ENCODE measurements at regions not wholly inside any gene's neighbourhood (a gene's known extent, or its start where the extent isn't known, plus 50 kb on each side); places are given as distances from the start of the nearest gene placed in this dataset.

DNA sequence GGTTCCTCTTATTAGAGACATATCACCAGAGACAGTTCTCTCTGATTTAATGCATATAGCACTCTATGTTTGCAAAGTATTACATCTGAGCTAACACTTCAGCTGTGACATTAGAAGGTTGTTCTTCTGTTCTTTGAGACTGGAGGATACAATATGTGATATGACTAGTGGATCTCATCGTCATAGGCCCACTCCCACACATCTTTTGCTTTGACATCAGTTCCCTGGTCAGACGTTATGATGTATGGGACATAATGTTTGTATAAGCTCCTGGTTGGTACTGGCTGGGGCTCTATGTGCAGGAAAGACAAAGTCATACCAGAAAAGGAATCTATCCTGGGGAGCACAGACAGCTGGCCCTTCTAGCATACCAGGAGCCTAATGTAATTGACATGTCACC, 57.7 kb upstream of the MAML3 start:
- H3K9me3 ChIP-seq (ENCODE audit: low read depth, low read length) = no peaks in the 10 kb centered on the region
- H3K4me3 ChIP-seq = no peak overlapping the region
- no peak overlapping the region for H3K9ac ChIP-seq (ENCODE audit: insufficient read length)
- DNase-seq (ENCODE audit: low read depth, low spot score) = no peak
- TF ChIP-seq FOXP2 (optimal IDR thresholded peaks at IDR 0.05; ENCODE audit: control extremely low read depth, extremely low read length, insufficient read depth) (no peak), POLR2AphosphoS5 (IDR thresholded peaks at IDR 0.05; ENCODE audit: borderline replicate concordance, low read depth, low read length) (no peak), EZH2 (IDR thresholded peaks at IDR 0.05) (no peak)
- H3K27ac ChIP-seq = no peak overlapping the region
- no peaks in the 10 kb centered on the region for H3K36me3 ChIP-seq (ENCODE audit: insufficient read depth, low read length)

DNA sequence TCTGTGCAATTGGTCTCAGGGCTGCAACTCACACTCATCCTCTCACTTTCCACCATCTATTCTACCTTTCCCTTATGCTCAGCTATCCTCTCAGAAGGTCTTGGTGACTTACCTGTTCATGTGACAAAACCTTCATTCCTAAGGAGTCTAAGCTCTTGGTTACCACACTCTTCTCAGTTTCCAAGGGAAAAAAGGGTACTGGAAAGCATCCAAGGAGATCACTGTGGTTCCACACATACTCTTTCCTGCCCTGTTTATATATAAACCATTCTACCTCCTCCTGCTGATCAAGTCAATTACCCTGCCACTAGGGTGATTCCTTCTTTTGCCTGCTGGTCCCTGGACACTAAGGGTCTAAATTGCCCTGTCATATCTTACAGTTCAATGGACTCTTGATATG, 57.2 kb upstream of the MAML3 start:
- Histone ChIP-seq H3K36me3 (ENCODE audit: insufficient read depth, low read length) (no peaks in the 10 kb centered on the region), H3K4me3 (no peak overlapping the region), H3K9ac (ENCODE audit: insufficient read length) (no peak overlapping the region), H3K27ac (no peak overlapping the region), H3K9me3 (ENCODE audit: low read depth, low read length) (no peaks in the 10 kb centered on the region)
- DNase-seq (ENCODE audit: low read depth, low spot score) = no peak
- TF ChIP-seq FOXP2 (optimal IDR thresholded peaks at IDR 0.05; ENCODE audit: control extremely low read depth, extremely low read length, insufficient read depth) (no peak), EZH2 (IDR thresholded peaks at IDR 0.05) (no peak), POLR2AphosphoS5 (IDR thresholded peaks at IDR 0.05; ENCODE audit: borderline replicate concordance, low read depth, low read length) (no peak)

DNA sequence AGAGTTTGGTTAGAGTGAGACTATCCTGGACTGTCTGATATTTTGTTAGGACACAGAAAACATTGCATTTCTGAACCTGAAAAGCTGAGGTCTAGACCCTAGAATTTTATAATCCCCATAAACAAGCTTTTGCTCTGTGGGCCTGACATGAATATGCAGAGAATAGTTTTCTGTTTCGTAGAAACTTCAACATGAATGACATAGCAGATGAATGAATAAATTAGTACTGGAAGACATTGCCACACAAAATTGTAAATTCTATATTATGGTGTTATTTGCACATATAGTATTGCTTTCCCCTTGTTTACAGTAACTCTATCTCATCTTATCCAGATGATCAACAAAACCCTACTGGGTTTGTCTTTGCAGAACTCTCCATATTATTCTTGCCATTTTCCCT, 54.9 kb upstream of the MAML3 start:
- Histone ChIP-seq H3K27ac (no peak overlapping the region), H3K36me3 (ENCODE audit: insufficient read depth, low read length) (no peaks in the 10 kb centered on the region), H3K9ac (ENCODE audit: insufficient read length) (no peak overlapping the region), H3K9me3 (ENCODE audit: low read depth, low read length) (no peaks in the 10 kb centered on the region), H3K4me3 (no peak overlapping the region)
- no peak for DNase-seq (ENCODE audit: low read depth, low spot score)
- no peak for TF ChIP-seq POLR2AphosphoS5 (IDR thresholded peaks at IDR 0.05; ENCODE audit: borderline replicate concordance, low read depth, low read length)
- no peak for TF ChIP-seq FOXP2 (optimal IDR thresholded peaks at IDR 0.05; ENCODE audit: control extremely low read depth, extremely low read length, insufficient read depth)
- no peak for TF ChIP-seq EZH2 (IDR thresholded peaks at IDR 0.05)

Data from SK-N-MC (cell line).